GM21529 (cell line): ENCODE measurements at regions not wholly inside any gene's neighbourhood (a gene's known extent, or its start where the extent isn't known, plus 50 kb on each side); places are given as distances from the start of the nearest gene placed in this dataset.

Experiments
- ATAC-seq: cut with Tn5 transposase; IDR thresholded peaks from one replicate; pipeline ENCODE4 v1.9.1; 2021; ENCODE audit not compliant: unreplicated experiment

GRCh38 chrX:20884565-20884964 is 489.7 kb upstream of the CNKSR2 start:
- ATAC-seq, result no peak

DNA sequence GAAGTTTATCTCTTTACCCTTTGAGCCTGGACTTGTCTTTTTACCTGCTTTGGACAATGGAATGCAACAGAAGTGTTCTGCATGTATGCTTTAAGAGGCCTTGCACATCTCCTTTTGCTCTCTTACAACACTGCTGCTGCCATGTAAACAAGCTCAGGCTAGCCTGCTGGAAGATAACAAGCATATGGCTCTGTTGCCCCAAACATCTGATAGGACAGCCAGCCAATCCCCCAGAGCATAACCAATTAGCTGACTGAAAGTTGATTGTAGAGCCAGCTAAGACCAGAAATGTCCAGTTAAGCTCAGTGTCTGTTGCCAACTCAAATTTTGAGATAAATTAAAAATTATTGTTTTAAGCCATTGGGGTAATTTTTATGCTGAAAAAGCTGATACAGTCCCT is 510.6 kb upstream of the CNKSR2 start:
- ATAC-seq, result no peak

GRCh38 chrX:20861113-20861512 is 513.1 kb upstream of the CNKSR2 start:
- ATAC-seq, result no peak

DNA sequence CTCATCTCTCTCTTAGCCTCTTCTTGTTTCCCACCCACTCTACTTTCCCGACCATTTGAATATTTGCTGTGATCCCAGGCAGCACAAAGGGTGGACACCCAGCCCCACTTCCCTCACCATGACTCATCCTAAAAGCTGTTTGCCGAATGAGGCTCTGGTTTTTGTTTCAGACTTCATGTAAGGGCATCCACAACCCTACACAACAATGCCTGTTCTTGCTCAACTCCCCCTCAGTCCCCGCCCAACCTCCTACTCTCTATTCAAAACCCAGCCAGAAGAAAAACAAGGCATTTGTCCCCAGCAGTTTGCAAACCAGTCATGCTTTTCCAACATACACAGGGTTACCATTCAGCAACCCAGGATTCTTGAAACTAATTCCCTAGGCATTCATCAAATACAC is 516.5 kb upstream of the CNKSR2 start:
- ATAC-seq, result no peak

- no peak for ATAC-seq
These were observed 535.7 kb upstream of the CNKSR2 start for GRCh38 chrX:20838477-20838876.

GRCh38 chrX:20829665-20830491 is 544.3 kb upstream of the CNKSR2 start:
- no peak for ATAC-seq

- no peak for ATAC-seq
These were observed 548.2 kb upstream of the CNKSR2 start for GRCh38 chrX:20825984-20826383.

GRCh38 chrX:20803971-20804370 is 537.3 kb upstream of the RPS6KA3 start:
- no peak for ATAC-seq

- no peak for ATAC-seq
These were observed 535.3 kb upstream of the RPS6KA3 start for GRCh38 chrX:20802036-20802435.

DNA sequence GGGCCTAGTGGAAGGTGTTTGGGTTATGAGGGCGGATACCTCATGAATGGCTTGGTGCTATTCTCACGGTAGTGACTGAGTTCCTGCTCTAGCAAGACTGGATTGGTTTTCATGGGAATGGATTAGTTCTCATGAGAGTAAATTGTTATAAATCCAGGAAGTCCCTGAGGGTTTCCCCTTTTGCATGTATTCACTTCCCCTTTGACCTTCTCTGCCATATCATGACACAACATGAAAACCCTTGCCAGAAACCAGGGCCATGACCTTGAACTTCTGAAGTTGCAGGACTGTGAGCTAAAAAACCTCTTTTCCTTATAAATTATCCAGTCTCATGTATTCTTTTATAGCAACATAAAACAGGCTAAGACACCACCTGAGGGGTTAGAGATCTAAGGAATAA is 529.7 kb upstream of the RPS6KA3 start:
- ATAC-seq, result no peak

GRCh38 chrX:20789103-20789502 is 522.4 kb upstream of the RPS6KA3 start:
- ATAC-seq, result no peak

DNA sequence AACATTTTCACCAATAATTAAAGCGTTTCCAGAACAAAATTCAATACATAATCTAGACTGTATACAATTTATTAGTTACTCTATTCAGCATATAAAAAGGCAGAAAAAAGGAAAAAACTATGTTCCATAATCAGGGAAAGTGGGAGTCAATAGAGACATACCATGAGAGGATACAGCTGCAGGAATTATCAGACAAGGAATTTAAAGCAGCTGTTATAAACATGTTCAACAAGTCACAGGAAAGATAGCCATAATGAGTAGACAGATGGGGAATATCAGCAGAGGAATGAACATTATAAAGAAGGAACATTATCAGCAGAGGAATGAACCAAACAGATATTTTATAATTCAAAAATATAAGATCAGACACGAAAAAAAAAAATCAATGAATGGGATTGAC is 500.6 kb upstream of the RPS6KA3 start:
- ATAC-seq, result no peak

GRCh38 chrX:20756585-20756984 is 489.9 kb upstream of the RPS6KA3 start:
- ATAC-seq, result no peak

DNA sequence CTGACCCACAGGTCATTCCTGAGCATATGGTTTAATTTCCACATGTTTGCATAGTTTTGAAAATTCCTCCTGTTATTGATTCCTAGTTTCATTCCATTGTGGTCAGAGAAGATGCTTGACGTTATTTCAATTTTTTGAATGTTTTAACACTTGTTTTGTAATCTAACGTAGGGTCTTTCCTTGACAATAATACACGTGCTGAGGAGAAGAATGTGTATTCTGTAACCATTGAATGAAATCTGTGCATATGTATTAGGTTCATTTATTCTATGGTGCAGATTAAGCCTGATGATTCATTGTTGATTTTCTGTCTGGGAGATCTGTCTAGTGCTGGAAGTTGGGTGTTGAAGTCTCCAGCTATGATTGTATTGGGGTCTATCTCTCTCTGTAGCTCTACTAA is 486.4 kb upstream of the RPS6KA3 start:
- no peak for ATAC-seq

DNA sequence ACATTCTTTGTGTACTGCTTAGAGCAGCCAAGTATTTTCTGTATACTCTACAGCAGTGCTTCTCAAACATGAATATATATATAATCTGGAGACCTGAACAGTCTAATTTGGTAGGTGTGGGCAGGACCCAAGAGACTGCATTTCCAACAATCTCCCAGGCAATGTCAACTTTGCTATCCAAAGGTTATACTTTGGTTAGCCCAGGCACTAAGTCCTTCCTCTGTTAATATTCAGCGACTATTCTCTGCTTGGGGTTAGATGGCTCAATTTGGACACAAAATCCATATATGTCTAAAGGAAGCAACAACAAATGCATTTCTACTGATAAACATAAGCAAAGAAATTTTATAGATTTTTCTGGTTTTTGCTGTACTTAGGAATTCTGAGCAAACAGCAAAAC is 480.0 kb upstream of the RPS6KA3 start:
- ATAC-seq, result no peak

DNA sequence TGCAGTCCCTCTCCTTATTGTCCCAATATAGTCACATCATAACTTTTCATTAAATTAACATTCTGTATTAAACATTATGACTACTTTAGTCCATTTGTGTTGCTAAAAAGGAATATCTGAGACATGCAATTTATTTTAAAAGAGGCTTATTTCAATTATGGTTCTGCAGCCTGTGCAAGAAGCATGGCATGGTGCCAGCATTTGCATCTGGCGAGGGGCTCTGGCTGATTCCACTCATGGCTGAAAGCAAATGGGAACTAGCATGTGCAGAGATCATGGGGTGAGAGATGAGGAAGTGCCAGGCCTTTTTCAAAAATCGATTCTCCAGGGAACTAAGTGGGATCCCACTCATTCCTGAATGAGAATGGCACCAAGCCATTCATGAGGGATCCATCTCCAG is 476.3 kb upstream of the RPS6KA3 start:
- ATAC-seq, result no peak

DNA sequence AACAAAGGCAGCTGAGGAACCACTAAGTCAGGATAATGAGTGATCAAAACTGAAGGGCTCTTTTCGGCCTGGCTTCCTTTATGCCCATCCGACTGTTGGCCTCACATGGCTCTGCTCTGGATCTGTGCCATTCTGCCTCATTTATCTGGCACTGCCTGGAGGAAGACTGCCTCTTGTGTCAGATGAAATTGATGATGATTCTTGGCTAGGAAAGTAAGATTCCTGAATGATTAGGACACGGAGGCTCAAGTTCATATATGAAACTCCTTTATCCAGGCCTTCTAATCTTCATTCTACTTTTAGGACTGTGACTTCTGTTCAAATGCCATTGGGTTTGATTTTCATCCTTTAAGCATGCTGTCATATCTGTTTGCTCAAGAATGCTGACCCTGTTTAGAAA is 475.4 kb upstream of the RPS6KA3 start:
- ATAC-seq, result no peak

DNA sequence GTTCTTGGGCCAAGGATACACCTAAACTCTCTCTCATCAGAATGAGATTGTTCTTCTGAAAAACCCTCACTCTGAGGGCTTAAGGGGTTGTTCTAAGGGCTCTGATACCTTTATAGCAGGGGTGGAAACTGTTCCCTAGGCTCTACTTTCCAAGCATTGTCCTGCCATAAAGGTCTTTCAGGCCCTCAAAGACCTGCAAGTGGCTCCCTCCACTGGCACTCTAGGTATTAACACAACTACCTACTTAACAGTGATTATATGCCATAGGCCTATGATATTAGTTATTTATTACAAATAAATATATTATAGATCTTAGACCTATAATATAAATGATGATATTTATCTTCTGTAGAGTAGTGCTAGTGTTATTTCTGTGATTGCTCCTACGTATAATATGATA is 473.7 kb upstream of the RPS6KA3 start:
- no peak for ATAC-seq

GRCh38 chrX:20739038-20739745 is 472.5 kb upstream of the RPS6KA3 start:
- ATAC-seq, result no peak

GRCh38 chrX:20729416-20729815 is 462.7 kb upstream of the RPS6KA3 start:
- no peak for ATAC-seq

GRCh38 chrX:20727447-20727846 is 460.7 kb upstream of the RPS6KA3 start:
- ATAC-seq, result no peak

- no peak for ATAC-seq
These were observed 454.4 kb upstream of the RPS6KA3 start for GRCh38 chrX:20720954-20721626.
